ENCODE measurements at regions not wholly inside any gene's neighbourhood (a gene's known extent, or its start where the extent isn't known, plus 50 kb on each side); places are given as distances from the start of the nearest gene placed in this dataset.

DNA sequence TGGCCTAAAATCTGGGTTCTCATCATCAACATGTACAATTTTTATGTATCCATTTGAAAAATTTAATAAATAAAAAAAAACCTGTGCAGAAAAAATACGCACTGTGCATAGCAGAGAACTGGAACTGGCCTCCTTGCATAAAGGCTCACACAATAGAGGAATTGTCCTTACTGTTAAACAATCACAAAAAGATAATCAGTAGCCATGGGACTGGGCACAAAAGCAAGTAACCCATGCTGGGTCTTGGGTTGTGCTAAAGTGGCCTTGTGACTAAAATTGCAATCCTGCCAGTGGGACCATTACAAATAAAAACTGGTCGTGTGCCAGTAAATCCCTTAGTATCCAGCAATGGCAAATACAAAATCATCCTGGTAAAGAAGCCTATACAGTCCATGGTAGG lies 1646.6 kb downstream of the MAT2B start:
- TF ChIP-seq, protein P1, sequence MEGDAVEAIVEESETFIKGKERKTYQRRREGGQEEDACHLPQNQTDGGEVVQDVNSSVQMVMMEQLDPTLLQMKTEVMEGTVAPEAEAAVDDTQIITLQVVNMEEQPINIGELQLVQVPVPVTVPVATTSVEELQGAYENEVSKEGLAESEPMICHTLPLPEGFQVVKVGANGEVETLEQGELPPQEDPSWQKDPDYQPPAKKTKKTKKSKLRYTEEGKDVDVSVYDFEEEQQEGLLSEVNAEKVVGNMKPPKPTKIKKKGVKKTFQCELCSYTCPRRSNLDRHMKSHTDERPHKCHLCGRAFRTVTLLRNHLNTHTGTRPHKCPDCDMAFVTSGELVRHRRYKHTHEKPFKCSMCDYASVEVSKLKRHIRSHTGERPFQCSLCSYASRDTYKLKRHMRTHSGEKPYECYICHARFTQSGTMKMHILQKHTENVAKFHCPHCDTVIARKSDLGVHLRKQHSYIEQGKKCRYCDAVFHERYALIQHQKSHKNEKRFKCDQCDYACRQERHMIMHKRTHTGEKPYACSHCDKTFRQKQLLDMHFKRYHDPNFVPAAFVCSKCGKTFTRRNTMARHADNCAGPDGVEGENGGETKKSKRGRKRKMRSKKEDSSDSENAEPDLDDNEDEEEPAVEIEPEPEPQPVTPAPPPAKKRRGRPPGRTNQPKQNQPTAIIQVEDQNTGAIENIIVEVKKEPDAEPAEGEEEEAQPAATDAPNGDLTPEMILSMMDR (IDR thresholded peaks at IDR 0.05; ENCODE audit: unreplicated experiment), result no peak
- Mint-ChIP-seq H3K36me3 (ENCODE audit: insufficient read depth) (no peaks in the 10 kb centered on the region), H3K27me3 (no peaks in the 10 kb centered on the region), H3K27ac (no peak overlapping the region), H3K9me3 (ENCODE audit: low read depth) (peaks cover 5% of the 10 kb centered on the region), H3K4me3 (ENCODE audit: low read depth) (no peak overlapping the region), H3K4me1 (ENCODE audit: low read depth) (peaks cover 5% of the 10 kb centered on the region)
- no peak for DNase-seq (ENCODE audit: low spot score, unreplicated experiment)

GRCh38 chr5:165157219-165157618 lies 1651.8 kb downstream of the MAT2B start:
- H3K4me1 Mint-ChIP-seq (ENCODE audit: low read depth), result no peaks in the 10 kb centered on the region
- no peak overlapping the region for H3K4me3 Mint-ChIP-seq (ENCODE audit: low read depth)
- TF ChIP-seq, protein P1 (IDR thresholded peaks at IDR 0.05; ENCODE audit: unreplicated experiment), result no peak
- H3K27ac Mint-ChIP-seq, result peak overlapping the region; percentile 34
- no peak for DNase-seq (ENCODE audit: low spot score, unreplicated experiment)
- H3K27me3 Mint-ChIP-seq, result no peaks in the 10 kb centered on the region
- H3K9me3 Mint-ChIP-seq (ENCODE audit: low read depth), result peaks cover 2% of the 10 kb centered on the region
- no peaks in the 10 kb centered on the region for H3K36me3 Mint-ChIP-seq (ENCODE audit: insufficient read depth)

DNA sequence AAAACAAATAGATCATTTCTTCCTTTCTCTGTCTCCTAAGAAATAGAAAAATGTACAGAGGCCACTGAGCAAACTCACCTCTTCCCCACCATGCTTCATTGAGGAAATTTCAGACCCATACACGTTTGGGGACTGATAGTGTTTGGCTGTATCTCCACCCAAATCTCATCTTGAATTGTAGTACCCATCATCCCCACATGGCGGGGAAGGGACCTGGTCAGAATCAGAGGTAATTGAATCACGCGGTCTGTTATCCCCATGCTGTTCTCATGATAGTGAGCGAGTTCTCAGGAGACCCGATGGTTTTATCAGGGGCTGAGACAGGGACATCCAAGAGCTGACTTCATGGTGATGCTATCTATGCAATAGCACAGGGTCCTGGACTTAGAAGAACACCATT lies 1655.8 kb downstream of the MAT2B start:
- H3K4me1 Mint-ChIP-seq (ENCODE audit: low read depth), result no peaks in the 10 kb centered on the region
- H3K27ac Mint-ChIP-seq, result no peak overlapping the region
- H3K4me3 Mint-ChIP-seq (ENCODE audit: low read depth), result no peak overlapping the region
- H3K36me3 Mint-ChIP-seq (ENCODE audit: insufficient read depth), result no peaks in the 10 kb centered on the region
- DNase-seq (ENCODE audit: low spot score, unreplicated experiment), result no peak
- peaks cover 2% of the 10 kb centered on the region for H3K9me3 Mint-ChIP-seq (ENCODE audit: low read depth)
- no peaks in the 10 kb centered on the region for H3K27me3 Mint-ChIP-seq
- TF ChIP-seq, protein P1 (IDR thresholded peaks at IDR 0.05; ENCODE audit: unreplicated experiment), result peak; percentile 17

DNA sequence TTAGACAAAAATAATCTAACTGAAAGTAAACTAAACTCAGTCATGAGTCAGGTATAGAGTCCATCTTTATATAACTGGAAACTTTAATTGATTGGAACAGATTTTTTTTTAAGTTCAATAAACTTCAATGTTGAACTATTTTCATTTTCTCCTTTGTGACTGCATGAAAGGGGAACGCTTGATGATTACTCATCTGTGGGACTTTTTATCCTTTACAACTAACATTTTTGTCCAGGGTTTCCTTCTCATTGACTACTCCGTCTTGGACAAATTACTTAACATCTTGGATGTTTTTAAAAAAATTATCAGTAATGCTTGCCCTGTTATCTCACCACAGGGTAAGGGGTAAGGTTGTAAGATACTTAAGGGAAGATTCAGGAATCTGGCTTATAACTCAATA lies 1658.4 kb downstream of the MAT2B start:
- Mint-ChIP-seq H3K4me1 (ENCODE audit: low read depth) (no peaks in the 10 kb centered on the region), H3K36me3 (ENCODE audit: insufficient read depth) (no peaks in the 10 kb centered on the region), H3K9me3 (ENCODE audit: low read depth) (peaks cover 2% of the 10 kb centered on the region), H3K27ac (no peak overlapping the region), H3K27me3 (no peaks in the 10 kb centered on the region), H3K4me3 (ENCODE audit: low read depth) (no peak overlapping the region)
- DNase-seq (ENCODE audit: low spot score, unreplicated experiment), result no peak
- TF ChIP-seq, protein P1 (IDR thresholded peaks at IDR 0.05; ENCODE audit: unreplicated experiment), result no peak

GRCh38 chr5:165173651-165174050 lies 1668.2 kb downstream of the MAT2B start:
- Mint-ChIP-seq H3K9me3 (ENCODE audit: low read depth) (peaks cover 3% of the 10 kb centered on the region), H3K4me1 (ENCODE audit: low read depth) (no peaks in the 10 kb centered on the region), H3K36me3 (ENCODE audit: insufficient read depth) (no peaks in the 10 kb centered on the region), H3K27me3 (no peaks in the 10 kb centered on the region), H3K27ac (no peak overlapping the region), H3K4me3 (ENCODE audit: low read depth) (no peak overlapping the region)
- TF ChIP-seq, protein P1 (IDR thresholded peaks at IDR 0.05; ENCODE audit: unreplicated experiment), result no peak
- no peak for DNase-seq (ENCODE audit: low spot score, unreplicated experiment)
